K562 (cell line): ENCODE measurements at regions not wholly inside any gene's neighbourhood (a gene's known extent, or its start where the extent isn't known, plus 50 kb on each side); places are given as distances from the start of the nearest gene placed in this dataset.

Source experiments
- GTF2A2 ChIP-seq: IDR thresholded peaks from 2 replicates; pipeline ENCODE4 v1.6.1; 2016; ENCODE audit warnings: mild to moderate bottlenecking, missing genetic modification characterization, missing compliant biosample characterization
- HDAC1 ChIP-seq, 2 experiments: fragments of 450-650 bp; IDR thresholded peaks; 2 replicates each; pipeline ENCODE4 v1.6.1; 2016 to 2017; ENCODE audit warnings: inconsistent platforms in 1 of 2, mild to moderate bottlenecking in 1 of 2, moderate library complexity in 1 of 2
- HINFP ChIP-seq: fragments of 450-650 bp; conservative IDR thresholded peaks from 2 replicates; pipeline ENCODE4 v1.6.1; 2016; ENCODE audit warnings: missing genetic modification characterization, low read depth, mild to moderate bottlenecking, control low read depth, missing compliant biosample characterization
- LCOR ChIP-seq: sonication (generic); formaldehyde crosslinking; IDR thresholded peaks from 2 replicates; pipeline ENCODE4 v1.8.0; 2022; ENCODE audit warnings: mild to moderate bottlenecking, missing genetic modification reagents
- MAFK ChIP-seq: IDR thresholded peaks from 2 replicates; pipeline ENCODE4 v1.6.1; 2011; ENCODE audit warnings: low read length, improper control_type of control experiment
- NCOA4 ChIP-seq: fragments of 450-650 bp; IDR thresholded peaks from 2 replicates; pipeline ENCODE4 v1.6.1; 2018; ENCODE audit warnings: mild to moderate bottlenecking; ENCODE audit not compliant: partially characterized antibody
- NEUROD1 ChIP-seq: fragments of 150-350 bp; IDR thresholded peaks from 2 replicates; pipeline ENCODE4 v1.6.1; 2014; ENCODE audit warnings: borderline replicate concordance, low read length, low read depth; ENCODE audit not compliant: partially characterized antibody
- NFRKB ChIP-seq: fragments of 450-650 bp; IDR thresholded peaks from 2 replicates; pipeline ENCODE4 v1.6.1; 2016; ENCODE audit warnings: low read depth
- SAP30 ChIP-seq: fragments of 200-600 bp; sonication (generic); IDR thresholded peaks from 2 replicates; pipeline ENCODE4 v1.6.1; 2012; ENCODE audit warnings: borderline replicate concordance, low read depth, mild to moderate bottlenecking, moderate library complexity, low read length, control low read depth, inconsistent platforms; ENCODE audit not compliant: insufficient read depth, poor library complexity, severe bottlenecking
- SMC3 ChIP-seq: conservative IDR thresholded peaks from 2 replicates; pipeline ENCODE4 v1.6.1; 2011; ENCODE audit warnings: low read depth, low read length, improper control_type of control experiment; ENCODE audit not compliant: insufficient read depth
- ZBTB40 ChIP-seq, 2 experiments: fragments of 450-650 bp in 1 of 2; sonication (generic) in 1 of 2; formaldehyde crosslinking in 1 of 2; IDR thresholded peaks; 2 replicates each; pipeline versions ENCODE4 v1.7.1 to v1.9.0; 2016 to 2022; ENCODE audit warnings: inconsistent platforms in 1 of 2, mild to moderate bottlenecking in 1 of 2, missing genetic modification reagents in 1 of 2
- ZNF77 ChIP-seq: fragments of 250-450 bp; sonication (Bioruptor Pico); IDR thresholded peaks from 2 replicates; pipeline ENCODE4 v1.5.0; 2020
- TF ChIP-seq, protein P1 (sequence below): sonication (generic); formaldehyde crosslinking; IDR thresholded peaks from 2 replicates; pipeline ENCODE4 v1.8.0; 2022; ENCODE audit warnings: missing genetic modification reagents, mild to moderate bottlenecking, borderline replicate concordance
- TF ChIP-seq, protein P2 (sequence below): sonication (generic); formaldehyde crosslinking; IDR thresholded peaks from 2 replicates; pipeline ENCODE4 v1.8.0; 2022; ENCODE audit warnings: missing genetic modification reagents, mild to moderate bottlenecking, borderline replicate concordance

GRCh38 chr9:38227061-38227540 lies 158.1 kb upstream of the SHB start (continued):
- TF ChIP-seq SAP30 (no peak), ZNF77 (CRISPR knock-in tag) (no peak), SMC3 (no peak), NCOA4 (no peak), HINFP (tag) (no peak), NFRKB (no peak), LCOR (no peak), NEUROD1 (no peak), HDAC1 (IDR thresholded peaks at IDR 0.05) (no peak; a peak in 1 of 4 replicates), MAFK (no peak), GTF2A2 (tag) (no peak), ZBTB40 (IDR thresholded peaks at IDR 0.05) (no peak), ZBTB40 (CRISPR knock-in tag; IDR thresholded peaks at IDR 0.05) (no peak)
- TF ChIP-seq, protein P1, sequence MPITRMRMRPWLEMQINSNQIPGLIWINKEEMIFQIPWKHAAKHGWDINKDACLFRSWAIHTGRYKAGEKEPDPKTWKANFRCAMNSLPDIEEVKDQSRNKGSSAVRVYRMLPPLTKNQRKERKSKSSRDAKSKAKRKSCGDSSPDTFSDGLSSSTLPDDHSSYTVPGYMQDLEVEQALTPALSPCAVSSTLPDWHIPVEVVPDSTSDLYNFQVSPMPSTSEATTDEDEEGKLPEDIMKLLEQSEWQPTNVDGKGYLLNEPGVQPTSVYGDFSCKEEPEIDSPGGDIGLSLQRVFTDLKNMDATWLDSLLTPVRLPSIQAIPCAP (CRISPR knock-in tag): no peak
- TF ChIP-seq, protein P2, sequence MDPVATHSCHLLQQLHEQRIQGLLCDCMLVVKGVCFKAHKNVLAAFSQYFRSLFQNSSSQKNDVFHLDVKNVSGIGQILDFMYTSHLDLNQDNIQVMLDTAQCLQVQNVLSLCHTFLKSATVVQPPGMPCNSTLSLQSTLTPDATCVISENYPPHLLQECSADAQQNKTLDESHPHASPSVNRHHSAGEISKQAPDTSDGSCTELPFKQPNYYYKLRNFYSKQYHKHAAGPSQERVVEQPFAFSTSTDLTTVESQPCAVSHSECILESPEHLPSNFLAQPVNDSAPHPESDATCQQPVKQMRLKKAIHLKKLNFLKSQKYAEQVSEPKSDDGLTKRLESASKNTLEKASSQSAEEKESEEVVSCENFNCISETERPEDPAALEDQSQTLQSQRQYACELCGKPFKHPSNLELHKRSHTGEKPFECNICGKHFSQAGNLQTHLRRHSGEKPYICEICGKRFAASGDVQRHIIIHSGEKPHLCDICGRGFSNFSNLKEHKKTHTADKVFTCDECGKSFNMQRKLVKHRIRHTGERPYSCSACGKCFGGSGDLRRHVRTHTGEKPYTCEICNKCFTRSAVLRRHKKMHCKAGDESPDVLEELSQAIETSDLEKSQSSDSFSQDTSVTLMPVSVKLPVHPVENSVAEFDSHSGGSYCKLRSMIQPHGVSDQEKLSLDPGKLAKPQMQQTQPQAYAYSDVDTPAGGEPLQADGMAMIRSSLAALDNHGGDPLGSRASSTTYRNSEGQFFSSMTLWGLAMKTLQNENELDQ (CRISPR knock-in tag): no peak
